Suprapubic skin (tissue), 4 donors: ENCODE measurements at regions not wholly inside any gene's neighbourhood (a gene's known extent, or its start where the extent isn't known, plus 50 kb on each side); places are given as distances from the start of the nearest gene placed in this dataset.
"Not testable (repeated sequence)": the region's sequence is repeated elsewhere in the genome, so short reads cannot be mapped to it uniquely, and the experiment has no call there.

Experiments
- DNase-seq, 2 donors: peaks; one replicate each; pipeline ENCODE4 v3.0.0-alpha.2; 2019; ENCODE audit warnings: low spot score in 2 of 2
- H3K27ac ChIP-seq: fragments of 200-600 bp; sonication (generic); one replicate; pipeline ENCODE4 v1.5.1; 2019
- H3K27me3 ChIP-seq: fragments of 200-600 bp; sonication (generic); one replicate; pipeline ENCODE4 v1.5.1; 2019
- H3K36me3 ChIP-seq: fragments of 200-600 bp; sonication (generic); one replicate; pipeline ENCODE4 v1.5.1; 2019
- H3K4me1 ChIP-seq: fragments of 200-600 bp; sonication (generic); one replicate; pipeline ENCODE4 v1.5.1; 2019
- H3K4me3 ChIP-seq: fragments of 200-600 bp; sonication (generic); one replicate; pipeline ENCODE4 v1.5.1; 2019; ENCODE audit warnings: mild to moderate bottlenecking
- H3K9me3 ChIP-seq: fragments of 200-600 bp; sonication (generic); one replicate; pipeline ENCODE4 v1.5.1; 2019
- EP300 ChIP-seq: sonication (generic); formaldehyde crosslinking; IDR thresholded peaks from one replicate; pipeline ENCODE4 v1.6.1; 2017; ENCODE audit warnings: antibody characterized with exemption
- POLR2A ChIP-seq, 2 donors: fragments of 450-650 bp; IDR thresholded peaks; one replicate each; pipeline ENCODE4 v1.6.1; 2017; ENCODE audit warnings: antibody characterized with exemption in 2 of 2, mild to moderate bottlenecking in 2 of 2, moderate library complexity in 2 of 2
- POLR2AphosphoS5 ChIP-seq, 3 donors: sonication (generic); formaldehyde crosslinking; IDR thresholded peaks; one replicate each; pipeline ENCODE4 v1.6.1; 2017; ENCODE audit warnings: antibody characterized with exemption in 3 of 3
- WGBS: methylation state at CpG from one replicate; pipeline ENCODE4 v1.1.5; 2018; 5-methylcytosine and 5-hydroxymethylcytosine counted together
- TF ChIP-seq, protein P1 (sequence below), 2 donors: fragments of 200-600 bp in 1 of 2; fragments of 450-650 bp in 1 of 2; sonication (generic) in 1 of 2; IDR thresholded peaks; one replicate each; pipeline ENCODE4 v1.5.1; 2016 to 2019; ENCODE audit warnings: antibody characterized with exemption in 2 of 2, mild to moderate bottlenecking in 1 of 2, moderate library complexity in 1 of 2

DNA sequence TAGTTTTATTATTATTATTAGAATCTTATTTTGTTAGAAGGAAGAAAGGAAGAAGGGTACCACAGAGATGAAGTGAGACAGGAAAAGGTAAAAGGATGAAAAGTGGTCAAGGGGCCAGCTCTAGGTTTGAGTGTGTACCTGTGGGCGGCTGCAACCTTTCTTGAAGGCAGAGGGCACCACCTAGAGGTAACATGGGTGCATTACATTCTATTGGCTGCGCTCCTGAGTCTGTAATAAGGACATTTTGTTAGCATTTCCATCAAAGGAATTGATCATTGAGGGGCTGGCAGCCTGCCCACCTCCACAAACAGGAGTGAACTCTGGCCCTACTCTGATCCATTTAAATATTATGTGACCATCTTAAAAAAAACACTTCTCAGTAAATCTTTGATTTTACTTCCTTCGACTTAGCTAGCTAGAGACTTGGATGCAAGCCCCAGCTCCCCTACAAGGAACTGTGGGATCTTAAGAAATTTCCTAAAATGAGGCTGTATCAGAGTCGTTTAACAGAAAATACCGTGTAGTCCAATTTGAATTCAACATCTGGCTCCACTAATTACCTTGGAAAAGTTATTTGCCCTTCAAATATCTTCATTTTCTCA, 610.4 kb downstream of the IPMK start:
- Histone ChIP-seq H3K27ac (no peak overlapping the region), H3K4me3 (no peak overlapping the region), H3K27me3 (no peaks in the 10 kb centered on the region), H3K9me3 (no peaks in the 10 kb centered on the region), H3K36me3 (no peaks in the 10 kb centered on the region), H3K4me1 (no peaks in the 10 kb centered on the region)
- DNase-seq = no peak
- WGBS = 30% methylated on average over 5 of the region's 5 CpGs
- TF ChIP-seq POLR2AphosphoS5 (IDR thresholded peaks at IDR 0.05) (no peak), POLR2A (IDR thresholded peaks at IDR 0.05) (no peak), EP300 (no peak)
- TF ChIP-seq, protein P1, sequence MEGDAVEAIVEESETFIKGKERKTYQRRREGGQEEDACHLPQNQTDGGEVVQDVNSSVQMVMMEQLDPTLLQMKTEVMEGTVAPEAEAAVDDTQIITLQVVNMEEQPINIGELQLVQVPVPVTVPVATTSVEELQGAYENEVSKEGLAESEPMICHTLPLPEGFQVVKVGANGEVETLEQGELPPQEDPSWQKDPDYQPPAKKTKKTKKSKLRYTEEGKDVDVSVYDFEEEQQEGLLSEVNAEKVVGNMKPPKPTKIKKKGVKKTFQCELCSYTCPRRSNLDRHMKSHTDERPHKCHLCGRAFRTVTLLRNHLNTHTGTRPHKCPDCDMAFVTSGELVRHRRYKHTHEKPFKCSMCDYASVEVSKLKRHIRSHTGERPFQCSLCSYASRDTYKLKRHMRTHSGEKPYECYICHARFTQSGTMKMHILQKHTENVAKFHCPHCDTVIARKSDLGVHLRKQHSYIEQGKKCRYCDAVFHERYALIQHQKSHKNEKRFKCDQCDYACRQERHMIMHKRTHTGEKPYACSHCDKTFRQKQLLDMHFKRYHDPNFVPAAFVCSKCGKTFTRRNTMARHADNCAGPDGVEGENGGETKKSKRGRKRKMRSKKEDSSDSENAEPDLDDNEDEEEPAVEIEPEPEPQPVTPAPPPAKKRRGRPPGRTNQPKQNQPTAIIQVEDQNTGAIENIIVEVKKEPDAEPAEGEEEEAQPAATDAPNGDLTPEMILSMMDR (IDR thresholded peaks at IDR 0.05) = peak; percentile 21 to 46

DNA sequence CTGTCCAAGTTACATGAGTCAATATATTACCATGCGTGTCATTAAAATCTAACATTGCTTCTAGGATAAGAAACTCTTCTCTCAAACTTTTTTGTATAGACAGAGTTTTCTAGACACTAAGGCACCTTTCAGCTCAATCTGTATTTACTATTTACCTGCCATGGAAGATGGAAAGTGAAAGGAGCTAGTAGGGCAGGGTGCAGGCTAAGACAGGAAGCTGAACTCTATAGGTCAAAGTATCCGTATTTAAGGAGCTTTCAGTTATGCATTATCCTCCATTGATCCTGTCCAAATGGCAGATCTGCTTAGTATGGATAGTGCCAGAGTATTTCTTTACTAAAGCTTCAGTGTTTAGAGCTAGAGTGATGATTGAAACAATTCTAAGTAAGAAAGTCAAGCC, 612.8 kb downstream of the IPMK start:
- Histone ChIP-seq H3K4me3 (no peak overlapping the region), H3K27me3 (no peaks in the 10 kb centered on the region), H3K4me1 (no peaks in the 10 kb centered on the region), H3K9me3 (no peaks in the 10 kb centered on the region), H3K27ac (no peak overlapping the region), H3K36me3 (no peaks in the 10 kb centered on the region)
- no peak for DNase-seq
- TF ChIP-seq POLR2AphosphoS5 (IDR thresholded peaks at IDR 0.05) = no peak
- TF ChIP-seq POLR2A (IDR thresholded peaks at IDR 0.05) = no peak
- no peak for TF ChIP-seq EP300
- TF ChIP-seq, protein P1 (IDR thresholded peaks at IDR 0.05) = no peak
- WGBS = 70% methylated on average over 2 of the region's 2 CpGs

DNA sequence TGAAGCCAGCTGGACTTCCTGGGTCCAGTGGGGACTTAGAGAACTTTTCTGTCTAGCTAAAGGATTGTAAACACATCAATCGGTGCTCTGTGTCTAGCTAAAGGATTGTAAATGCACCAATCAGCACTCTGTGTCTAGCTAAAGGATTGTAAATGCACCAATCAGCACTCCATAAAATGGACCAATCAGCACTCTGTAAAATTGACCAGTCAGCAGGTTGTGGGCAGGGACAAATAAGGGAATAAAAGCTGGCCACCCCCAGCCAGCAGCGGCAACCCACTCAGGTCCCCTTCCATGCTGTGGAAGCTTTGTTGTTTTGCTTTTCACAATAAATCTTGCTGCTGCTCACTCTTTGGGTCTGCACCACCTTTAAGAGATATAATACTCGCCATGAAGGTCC, 622.6 kb downstream of the IPMK start:
- whole genome bisulfite sequencing = 85% methylated on average over 3 of the region's 3 CpGs
- H3K27ac ChIP-seq, H3K36me3 ChIP-seq, DNase-seq, H3K4me1 ChIP-seq, H3K9me3 ChIP-seq, H3K27me3 ChIP-seq, H3K4me3 ChIP-seq: not testable (repeated sequence)

DNA sequence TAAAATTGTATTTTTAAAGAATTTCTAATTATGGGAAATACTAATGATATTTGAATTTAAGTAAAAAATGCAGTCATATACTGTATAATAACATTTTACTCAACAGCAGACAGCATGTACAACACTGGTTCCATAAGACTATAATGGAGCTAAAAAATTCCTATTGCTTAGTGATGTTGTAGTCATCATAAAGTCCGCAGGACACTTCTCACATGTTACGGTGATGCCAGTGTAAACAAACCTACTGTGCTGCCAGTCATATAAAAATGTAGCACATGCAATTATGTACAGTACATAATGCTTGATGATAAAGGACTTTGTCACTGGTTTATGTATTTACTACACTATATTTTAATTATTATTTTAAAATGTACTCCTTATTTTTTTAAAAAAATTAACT, 629.3 kb downstream of the IPMK start:
- Histone ChIP-seq H3K4me1 (no peaks in the 10 kb centered on the region), H3K9me3 (no peaks in the 10 kb centered on the region), H3K27me3 (no peaks in the 10 kb centered on the region), H3K36me3 (no peaks in the 10 kb centered on the region), H3K27ac (no peak overlapping the region), H3K4me3 (no peak overlapping the region)
- 91% methylated on average over 2 of the region's 2 CpGs for WGBS
- TF ChIP-seq POLR2AphosphoS5 (IDR thresholded peaks at IDR 0.05) (no peak), EP300 (no peak), POLR2A (IDR thresholded peaks at IDR 0.05) (no peak)
- TF ChIP-seq, protein P1 (IDR thresholded peaks at IDR 0.05) = no peak
- DNase-seq = no peak

DNA sequence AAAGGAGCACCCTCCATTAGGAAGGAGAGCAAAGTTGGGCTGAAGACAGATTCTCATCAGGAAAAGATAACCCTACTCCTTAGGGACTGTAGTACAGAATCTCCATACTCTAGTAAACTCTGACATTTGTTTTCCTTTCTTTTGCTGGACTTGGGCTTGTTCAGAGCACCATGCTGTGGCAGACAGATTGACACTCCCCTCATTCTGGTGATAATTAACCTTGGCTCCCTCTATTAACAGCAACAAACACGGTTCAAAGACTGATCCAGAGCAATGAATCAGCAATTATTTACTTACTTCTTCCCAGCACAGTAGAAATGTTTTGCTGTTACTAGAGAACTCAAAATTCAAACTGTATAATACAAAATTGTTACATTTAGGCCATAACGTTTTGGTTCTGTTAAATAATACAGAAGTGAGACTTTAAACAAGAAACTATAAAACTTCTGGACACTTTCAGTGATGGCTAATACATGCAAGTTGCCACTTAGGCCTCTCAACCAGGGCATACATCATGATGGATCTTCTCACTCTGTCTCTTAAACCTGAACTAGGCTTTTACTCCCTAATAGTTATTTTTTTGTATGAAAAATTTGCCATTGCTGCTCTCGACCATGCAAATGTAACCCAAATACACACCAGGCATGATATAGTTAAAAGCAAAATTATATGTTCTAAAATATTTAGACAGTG, 639.0 kb downstream of the IPMK start:
- H3K27me3 ChIP-seq = no peaks in the 10 kb centered on the region
- WGBS = 30% methylated on average over 3 of the region's 3 CpGs
- DNase-seq = no peak

DNA sequence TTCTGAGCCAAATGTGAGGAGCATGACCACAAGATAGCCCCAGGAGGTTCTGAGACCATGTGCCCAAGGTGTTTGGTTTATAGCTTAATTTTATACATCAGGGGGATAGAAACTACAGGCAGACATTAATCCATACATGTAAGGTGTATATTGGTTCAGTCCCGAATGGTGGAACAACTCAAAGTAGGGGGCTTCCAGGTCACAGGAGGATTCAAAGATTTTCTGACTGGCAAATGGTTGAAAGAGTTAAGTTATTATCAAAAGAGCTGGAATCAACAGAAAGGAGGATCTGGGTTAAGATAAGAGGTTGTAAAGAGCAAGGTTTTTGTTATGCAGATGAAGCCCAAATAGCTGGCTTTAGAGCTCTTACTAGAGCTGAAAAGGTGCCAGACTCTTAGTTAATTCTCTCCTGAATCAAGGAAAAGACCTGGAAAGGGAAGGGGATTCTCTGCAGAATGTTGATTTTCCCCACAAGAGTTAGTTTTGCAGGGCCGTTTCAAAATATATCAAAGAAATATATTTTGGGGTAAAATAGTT, 640.0 kb downstream of the IPMK start:
- Histone ChIP-seq H3K4me3 (no peak overlapping the region), H3K4me1 (no peaks in the 10 kb centered on the region), H3K27me3 (no peaks in the 10 kb centered on the region), H3K36me3 (no peaks in the 10 kb centered on the region), H3K27ac (no peak overlapping the region), H3K9me3 (no peaks in the 10 kb centered on the region)
- WGBS = 57% methylated on average over 2 of the region's 2 CpGs
- no peak for TF ChIP-seq EP300
- no peak for TF ChIP-seq POLR2AphosphoS5 (IDR thresholded peaks at IDR 0.05)
- TF ChIP-seq, protein P1 (IDR thresholded peaks at IDR 0.05) = no peak
- TF ChIP-seq POLR2A (IDR thresholded peaks at IDR 0.05) = no peak
- no peak for DNase-seq

More for the DNA sequence above, 639.0 kb downstream of the IPMK start:
- H3K9me3 ChIP-seq = no peaks in the 10 kb centered on the region
- no peaks in the 10 kb centered on the region for H3K4me1 ChIP-seq
- no peaks in the 10 kb centered on the region for H3K36me3 ChIP-seq
- TF ChIP-seq POLR2AphosphoS5 (IDR thresholded peaks at IDR 0.05) = no peak
- TF ChIP-seq EP300 = no peak
- no peak overlapping the region for H3K4me3 ChIP-seq
- H3K27ac ChIP-seq = no peak overlapping the region
